ENCODE measurements at regions not wholly inside any gene's neighbourhood (a gene's known extent, or its start where the extent isn't known, plus 50 kb on each side); places are given as distances from the start of the nearest gene placed in this dataset.

- H3K4me3 ChIP-seq: peak overlapping the region; percentile 2
- peak overlapping the region; percentile 59 for H3K27ac ChIP-seq
Measured at GRCh38 chr12:20212658-20213555, 155.4 kb upstream of the PDE3A start.

GRCh38 chr12:20213723-20214625, 154.4 kb upstream of the PDE3A start:
- Histone ChIP-seq H3K27ac (no peak overlapping the region), H3K9me3 (no peaks in the 10 kb centered on the region), H3K4me3 (no peak overlapping the region), H3K4me1 (peaks cover 32% of the 10 kb centered on the region), H3K36me3 (no peaks in the 10 kb centered on the region), H3K27me3 (no peaks in the 10 kb centered on the region)
- WGBS: 54% methylated on average over 7 of the region's 7 CpGs
- DNase-seq (ENCODE audit: low spot score in 2 of 2): no peak
- TF ChIP-seq POLR2A (IDR thresholded peaks at IDR 0.05): no peak
- TF ChIP-seq POLR2AphosphoS5 (IDR thresholded peaks at IDR 0.05): no peak
- TF ChIP-seq CTCF (IDR thresholded peaks at IDR 0.05): no peak
- TF ChIP-seq EP300 (IDR thresholded peaks at IDR 0.05): no peak

More at GRCh38 chr12:20212658-20213555, 155.4 kb upstream of the PDE3A start:
- Histone ChIP-seq H3K27me3 (no peaks in the 10 kb centered on the region), H3K36me3 (no peaks in the 10 kb centered on the region), H3K4me1 (peaks cover 32% of the 10 kb centered on the region), H3K9me3 (no peaks in the 10 kb centered on the region)
- TF ChIP-seq EP300 (IDR thresholded peaks at IDR 0.05): peak; percentile 16
- TF ChIP-seq POLR2A (IDR thresholded peaks at IDR 0.05): no peak
- peak in 2 of 3 donors; percentile 80 to 83 for TF ChIP-seq POLR2AphosphoS5 (IDR thresholded peaks at IDR 0.05)
- no peak for TF ChIP-seq CTCF (IDR thresholded peaks at IDR 0.05)
- DNase-seq (ENCODE audit: low spot score in 2 of 2): peak; percentile 85 to 87
- 25% methylated on average over 9 of the region's 9 CpGs for WGBS

- TF ChIP-seq CTCF (IDR thresholded peaks at IDR 0.05): no peak
- no peak for TF ChIP-seq POLR2AphosphoS5 (IDR thresholded peaks at IDR 0.05)
- no peak for TF ChIP-seq POLR2A (IDR thresholded peaks at IDR 0.05)
- TF ChIP-seq EP300 (IDR thresholded peaks at IDR 0.05): no peak
- H3K9me3 ChIP-seq: no peaks in the 10 kb centered on the region
- H3K36me3 ChIP-seq: no peaks in the 10 kb centered on the region
- WGBS: 92% methylated on average over 1 of the region's 1 CpG
- H3K27me3 ChIP-seq: no peaks in the 10 kb centered on the region
- H3K4me3 ChIP-seq: no peak overlapping the region
- no peak overlapping the region for H3K27ac ChIP-seq
- H3K4me1 ChIP-seq: no peaks in the 10 kb centered on the region
- no peak for DNase-seq (ENCODE audit: low spot score in 2 of 2)
Measured at GRCh38 chr12:20220339-20220738, 148.0 kb upstream of the PDE3A start.

- H3K36me3 ChIP-seq: no peaks in the 10 kb centered on the region
- TF ChIP-seq CTCF (IDR thresholded peaks at IDR 0.05) (no peak), EP300 (IDR thresholded peaks at IDR 0.05) (no peak), POLR2AphosphoS5 (IDR thresholded peaks at IDR 0.05) (no peak), POLR2A (IDR thresholded peaks at IDR 0.05) (no peak)
- H3K27me3 ChIP-seq: no peaks in the 10 kb centered on the region
- DNase-seq (ENCODE audit: low spot score in 2 of 2): no peak
- H3K9me3 ChIP-seq: no peaks in the 10 kb centered on the region
- 71% methylated on average over 5 of the region's 5 CpGs for WGBS
- H3K4me3 ChIP-seq: no peak overlapping the region
- no peak overlapping the region for H3K27ac ChIP-seq
- no peaks in the 10 kb centered on the region for H3K4me1 ChIP-seq
Measured at GRCh38 chr12:20232931-20233675, 135.2 kb upstream of the PDE3A start.

Data from suprapubic skin (tissue), 4 donors.